HG02840 (cell line): ENCODE measurements at regions not wholly inside any gene's neighbourhood (a gene's known extent, or its start where the extent isn't known, plus 50 kb on each side); places are given as distances from the start of the nearest gene placed in this dataset.
"Not testable (repeated sequence)": the region's sequence is repeated elsewhere in the genome, so short reads cannot be mapped to it uniquely, and the experiment has no call there.

Experiments
- ATAC-seq: cut with Tn5 transposase; IDR thresholded peaks from one replicate; pipeline ENCODE4 v1.9.1; 2021; ENCODE audit warnings: mild to moderate bottlenecking, moderate library complexity, moderate number of reproducible peaks; ENCODE audit not compliant: unreplicated experiment, low FRiP score

DNA sequence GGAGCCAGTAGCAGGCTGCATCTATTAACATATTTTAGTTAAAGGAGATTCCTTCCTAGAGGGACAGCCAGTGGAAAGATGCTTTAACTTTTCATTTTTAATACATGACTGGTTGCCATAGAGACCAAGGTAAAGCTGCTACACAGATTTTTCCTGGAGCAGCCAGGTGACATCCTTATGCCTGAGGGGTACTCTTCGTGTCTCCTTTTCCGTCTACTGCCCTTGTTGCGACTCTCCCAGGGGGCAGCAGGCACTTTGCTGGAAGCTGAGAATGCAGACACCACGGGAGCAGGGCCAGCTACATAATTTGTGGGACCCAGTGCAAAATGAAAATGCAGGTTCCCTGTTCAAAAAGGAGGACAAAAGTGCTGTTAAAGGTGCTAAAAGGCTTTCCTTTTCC is 340.4 kb downstream of the CEP170 start:
- not testable (repeated sequence) for ATAC-seq

DNA sequence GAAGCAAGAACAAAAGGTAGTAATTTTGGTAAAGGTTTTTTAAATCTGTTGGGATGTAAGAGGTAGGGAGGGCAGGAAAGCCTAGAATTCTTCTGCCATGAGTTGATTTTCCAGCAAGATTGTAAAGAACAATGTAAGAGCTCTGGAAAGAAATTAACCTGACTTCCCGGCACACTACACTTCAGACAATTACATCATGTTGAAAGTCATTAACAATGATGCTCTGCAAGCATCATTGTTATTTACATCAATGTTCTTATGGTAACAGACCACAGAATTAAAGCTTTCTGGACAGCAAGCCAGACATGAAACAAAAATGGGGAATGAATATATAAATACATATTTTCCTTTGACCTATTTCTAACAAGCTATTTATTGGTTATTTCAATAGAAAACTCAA is 342.2 kb downstream of the CEP170 start:
- ATAC-seq = not testable (repeated sequence)

- not testable (repeated sequence) for ATAC-seq
Measured at GRCh38 chr1:242900558-242900957, 354.5 kb downstream of the CEP170 start.

- no peak for ATAC-seq
Measured at GRCh38 chr1:242890192-242890741, 364.8 kb downstream of the CEP170 start.

DNA sequence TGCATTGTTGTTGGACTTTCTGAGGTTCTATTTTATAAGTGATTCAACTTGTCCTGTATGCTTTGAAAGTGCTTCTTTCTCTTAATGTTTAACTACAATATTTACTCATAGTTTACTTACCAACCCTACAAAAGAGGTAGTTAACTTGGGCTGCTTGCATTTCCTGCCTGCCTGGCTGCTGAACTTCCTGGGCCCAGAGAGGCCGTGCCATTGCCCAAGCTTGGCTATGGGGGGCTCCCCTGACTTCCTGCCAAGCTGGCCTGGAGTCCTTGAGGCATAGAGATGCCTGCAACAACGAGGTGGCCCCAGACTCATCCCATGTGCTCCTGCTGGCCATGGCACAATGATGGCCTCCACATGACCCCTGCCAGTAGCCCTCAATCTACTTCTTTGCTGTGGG is 361.6 kb upstream of the PLD5 start:
- peak; percentile 85 for ATAC-seq

DNA sequence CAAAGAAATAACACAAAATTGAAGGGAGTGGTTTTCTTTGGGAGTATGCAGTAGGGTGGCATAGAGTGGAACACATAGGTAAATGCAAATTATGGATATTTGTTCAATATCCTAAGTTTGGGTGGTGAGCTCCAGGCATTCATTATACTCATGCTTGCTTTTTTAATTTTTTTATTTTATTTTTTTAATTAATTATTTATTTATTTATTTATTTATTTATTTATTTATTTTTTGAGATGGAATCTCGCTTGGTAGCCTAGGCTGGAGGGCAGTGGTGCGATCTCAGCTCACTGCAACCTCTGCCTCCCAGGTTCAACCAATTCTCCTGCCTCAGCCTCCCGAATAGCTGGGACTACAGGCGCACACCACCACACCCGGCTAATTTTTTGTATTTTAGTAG is 355.5 kb upstream of the PLD5 start:
- ATAC-seq = not testable (repeated sequence)

GRCh38 chr1:242877743-242878142 is 353.2 kb upstream of the PLD5 start:
- ATAC-seq = no peak

DNA sequence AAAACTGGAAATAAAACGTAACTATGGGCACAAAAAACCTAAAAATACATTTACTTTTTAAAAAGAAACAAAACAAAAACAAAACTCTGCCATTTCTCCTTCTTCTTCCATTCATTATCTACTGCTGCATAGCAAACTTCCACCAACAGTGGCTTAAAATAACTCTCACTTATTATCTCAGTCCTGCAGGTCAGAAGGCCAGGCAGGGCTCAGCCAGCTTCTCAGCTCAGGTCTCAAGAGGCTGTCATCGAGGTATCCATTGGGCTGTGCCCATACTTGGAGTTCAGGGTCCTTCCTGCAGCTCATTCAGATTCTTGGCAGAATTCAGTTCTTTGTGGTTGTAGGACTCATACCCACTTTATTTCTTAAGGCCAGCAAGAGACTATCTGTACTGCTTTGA is 352.7 kb upstream of the PLD5 start:
- no peak for ATAC-seq

GRCh38 chr1:242876030-242876429 is 351.5 kb upstream of the PLD5 start:
- no peak for ATAC-seq

DNA sequence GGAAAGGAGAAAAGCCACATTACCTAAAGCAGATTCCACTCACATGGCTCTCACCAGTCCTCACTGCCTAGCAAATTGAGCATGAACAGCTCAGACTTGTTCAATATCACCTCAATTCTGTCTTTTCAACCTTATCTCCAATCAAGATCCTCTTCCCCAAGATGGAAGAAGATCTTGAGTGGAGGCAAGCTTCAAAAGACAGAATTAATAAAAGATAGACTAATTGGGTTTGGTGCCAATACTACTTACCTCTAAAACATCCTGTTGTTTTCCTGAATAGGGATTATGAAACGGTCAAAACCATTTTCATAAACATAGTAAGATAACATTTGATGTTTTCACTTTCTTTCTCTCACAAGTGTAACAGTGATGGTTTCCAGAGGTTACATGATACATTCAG is 349.2 kb upstream of the PLD5 start:
- no peak for ATAC-seq

DNA sequence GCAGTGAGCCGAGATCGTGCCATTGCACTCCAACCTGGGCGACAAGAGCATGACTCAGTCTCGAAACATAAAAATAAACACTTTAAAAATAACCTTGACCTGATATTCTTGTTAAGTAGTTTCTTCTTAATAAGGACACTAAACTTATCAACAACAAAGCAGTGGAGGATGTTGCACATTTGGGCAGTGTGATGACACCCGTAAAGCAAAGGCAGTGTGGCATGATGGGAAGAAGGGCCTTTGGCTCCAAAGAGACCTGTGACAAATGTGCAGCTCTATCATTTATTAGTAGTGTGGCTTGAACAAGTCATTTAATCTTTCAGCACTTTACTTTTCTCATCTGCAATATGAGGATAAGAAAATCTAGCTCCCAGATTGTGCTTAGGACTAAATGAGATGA is 348.0 kb upstream of the PLD5 start:
- no peak for ATAC-seq

DNA sequence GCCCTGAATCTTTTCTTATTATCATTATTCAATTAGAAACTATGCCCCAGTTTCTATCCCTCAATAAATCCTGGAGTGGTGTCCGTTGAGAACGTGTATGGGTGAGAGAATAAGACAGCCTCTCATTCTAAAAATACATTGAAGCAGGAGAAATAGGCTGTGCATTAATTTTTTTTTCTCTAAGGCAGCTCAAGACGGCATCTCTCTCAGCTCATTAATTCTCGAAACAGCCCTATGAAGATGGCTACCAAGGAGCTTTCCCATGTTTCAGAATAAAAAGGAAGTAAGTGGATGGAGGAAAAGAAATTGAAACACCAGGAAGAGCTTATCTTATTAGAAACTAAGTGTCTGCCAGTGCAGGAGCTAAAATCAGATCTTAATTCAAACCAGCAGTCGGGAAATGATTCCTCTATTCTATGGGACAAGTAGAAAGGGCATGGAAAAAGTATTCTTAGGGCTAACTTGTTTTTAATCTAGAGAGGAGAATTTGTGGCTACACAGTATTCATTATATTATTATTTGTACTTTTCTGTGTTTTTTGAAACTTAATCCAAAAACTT is 347.1 kb upstream of the PLD5 start:
- no peak for ATAC-seq

DNA sequence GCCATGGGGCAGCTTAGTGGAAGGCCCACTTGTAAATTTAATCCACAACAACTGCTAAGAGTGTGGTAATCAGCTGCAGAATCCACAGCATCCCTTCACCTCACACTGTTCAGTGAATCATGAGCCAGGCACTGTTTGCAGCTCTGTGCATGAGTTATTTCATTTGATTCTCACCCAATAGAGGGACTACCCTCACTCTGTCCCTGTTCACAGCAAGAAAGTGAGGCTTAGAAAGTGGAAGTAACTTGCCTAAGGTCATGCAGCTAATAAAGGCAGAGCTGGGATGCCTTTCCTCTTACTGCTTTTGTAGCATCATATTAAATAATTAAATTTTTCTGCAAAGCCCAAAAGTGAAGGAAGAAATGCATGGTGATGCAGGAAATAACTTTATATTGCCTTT is 346.5 kb upstream of the PLD5 start:
- ATAC-seq = no peak

DNA sequence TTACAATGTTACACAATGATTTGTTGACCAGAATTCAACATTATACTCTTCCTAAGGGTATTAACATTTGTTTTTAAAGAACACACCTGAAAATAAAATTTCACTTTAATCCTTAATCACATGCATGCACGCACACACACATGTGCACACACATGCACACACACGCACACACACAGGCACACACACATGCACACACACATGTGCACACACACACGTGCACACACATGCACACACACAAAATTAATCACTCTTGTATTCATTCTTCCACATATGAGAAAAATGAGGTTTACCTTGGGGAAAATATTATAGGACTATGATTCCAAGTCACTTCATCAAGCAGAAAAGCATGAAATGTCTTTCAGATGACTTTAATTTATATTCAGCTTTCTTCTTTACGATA is 331.8 kb upstream of the PLD5 start:
- no peak for ATAC-seq

GRCh38 chr1:242854466-242854865 is 330.0 kb upstream of the PLD5 start:
- ATAC-seq = no peak

DNA sequence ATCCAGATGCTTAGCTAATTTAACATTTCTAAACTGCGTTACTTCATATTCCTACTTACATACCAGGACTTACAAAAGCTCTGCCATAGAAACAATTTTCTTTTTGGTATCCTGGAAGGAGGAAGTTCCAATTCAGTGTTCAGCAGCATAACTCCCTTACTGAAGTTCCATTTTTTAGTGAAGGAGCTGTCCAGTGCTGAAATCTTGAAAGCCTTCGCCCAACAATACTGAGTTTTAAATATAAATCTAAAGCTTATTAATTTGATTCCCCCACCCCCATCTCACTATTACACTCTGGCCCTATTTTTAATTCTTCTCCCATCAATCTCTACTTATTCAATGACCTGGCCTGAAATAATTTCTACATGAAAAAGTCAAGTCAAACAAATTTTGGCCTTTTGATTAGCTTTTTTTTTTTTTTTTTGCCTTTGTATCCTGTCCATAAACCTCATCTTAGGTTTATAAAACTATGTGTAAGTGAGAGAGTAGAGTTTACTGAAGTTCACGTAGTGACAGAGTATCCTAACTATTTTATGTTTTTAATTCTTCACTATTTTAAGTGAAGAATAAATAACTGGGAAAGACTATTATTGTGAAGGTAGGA is 323.0 kb upstream of the PLD5 start:
- ATAC-seq = no peak

GRCh38 chr1:242842094-242842493 is 317.6 kb upstream of the PLD5 start:
- no peak for ATAC-seq

DNA sequence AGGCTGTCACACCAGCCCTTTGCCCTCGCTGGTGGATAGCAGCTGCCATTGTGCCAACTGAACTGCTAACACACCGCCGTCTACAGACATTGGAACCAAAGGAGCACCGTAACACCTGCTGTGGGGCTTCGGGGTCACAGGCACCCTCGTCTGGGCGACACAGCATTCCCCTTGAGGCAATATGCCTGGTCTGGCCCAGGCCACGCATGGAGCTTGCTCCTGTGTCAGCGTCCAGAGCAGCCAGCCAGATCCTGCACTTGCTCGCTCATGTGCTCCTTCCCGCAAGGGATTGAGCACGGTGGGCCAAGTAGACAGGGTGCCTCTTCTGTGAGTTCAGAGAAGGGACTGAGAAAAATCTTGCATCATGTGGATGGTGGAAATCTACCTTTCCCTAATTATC is 314.6 kb upstream of the PLD5 start:
- no peak for ATAC-seq

GRCh38 chr1:242836423-242836822 is 311.9 kb upstream of the PLD5 start:
- no peak for ATAC-seq

GRCh38 chr1:242828828-242829227 is 304.3 kb upstream of the PLD5 start:
- no peak for ATAC-seq

DNA sequence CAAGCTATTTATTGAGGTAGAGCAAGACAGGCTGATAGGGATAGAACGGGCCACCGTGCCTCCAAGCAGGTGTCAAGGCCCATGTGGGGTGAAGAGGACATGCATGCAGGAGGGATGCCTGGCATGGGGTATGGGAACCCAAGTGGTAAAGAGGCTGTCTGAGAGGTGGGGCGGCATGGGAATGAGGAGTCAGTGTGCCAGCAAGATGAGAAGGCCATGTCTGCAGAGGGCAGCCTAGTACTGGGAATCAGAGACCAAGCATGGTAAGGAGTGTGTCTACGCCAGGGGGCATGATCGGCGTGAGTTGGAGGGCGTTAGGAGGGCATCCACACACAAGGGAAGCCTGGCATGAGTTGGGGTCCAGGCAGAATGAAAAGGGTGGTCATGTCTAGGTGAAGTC is 303.7 kb upstream of the PLD5 start:
- no peak for ATAC-seq

GRCh38 chr1:242827538-242827937 is 303.0 kb upstream of the PLD5 start:
- no peak for ATAC-seq
